ENCODE measurements at regions not wholly inside any gene's neighbourhood (a gene's known extent, or its start where the extent isn't known, plus 50 kb on each side); places are given as distances from the start of the nearest gene placed in this dataset.

- BruUV-seq (replicated peaks): no TSS peak
- FAIRE-seq (no peak), DNase-seq (ENCODE audit: extremely low read depth in 1 of 4, low spot score in 3 of 4) (no peak), ATAC-seq (no peak)
- H3K36me3 ChIP-seq (ENCODE audit: control insufficient read depth, insufficient read depth, low read length): no peaks in the 10 kb centered on the region
- H2AFZ ChIP-seq (ENCODE audit: low read depth, low read length): no peak overlapping the region
- no peak overlapping the region for H3K4me3 ChIP-seq
- H3K27me3 ChIP-seq (ENCODE audit: control insufficient read depth in 2 of 2, insufficient read depth in 2 of 2, low read length in 2 of 2): peaks cover 23 to 26% of the 10 kb centered on the region in 2 experiments; a peak in 4 of 5 replicates
- no peak overlapping the region for H3K27ac ChIP-seq (ENCODE audit: extremely low read depth, low read depth, low read length)
- intact Hi-C loops (cut with micrococcal nuclease): no loop called here
- H3K9me1 ChIP-seq (ENCODE audit: control insufficient read depth, insufficient read depth, low read length): no peaks in the 10 kb centered on the region
- no peaks in the 10 kb centered on the region for H4K20me1 ChIP-seq (replicated peaks; ENCODE audit: control insufficient read depth, insufficient read depth, low read length)
- H3K4me1 ChIP-seq (replicated peaks in 1 of 2; ENCODE audit: control insufficient read depth in 2 of 2, insufficient read depth in 2 of 2, low read length in 2 of 2): no peaks in the 10 kb centered on the region
- in situ Hi-C loops (cut with MboI): no loop called here
- H3K4me2 ChIP-seq (ENCODE audit: insufficient read depth, low read length): no peak overlapping the region
- ChIA-PET CTCF (ENCODE audit: low intra/inter-chr PET ratio) (no interaction called here), POLR2A (interaction anchor here (1.0 kb wide), 1 partner anchor 8 kb away, joined by 4 read pairs; no protein-coding TSS in a partner anchor)
- 0% methylated on average over 11 of the region's 11 CpGs for WGBS (ENCODE audit: insufficient coverage, low coverage, missing lambda C conversion rate)
- H3K9ac ChIP-seq (ENCODE audit: insufficient read depth in 1 of 2, low read depth in 2 of 2, low read length in 2 of 2): no peak overlapping the region
- H3K79me2 ChIP-seq (ENCODE audit: control insufficient read depth, insufficient read depth, low read length): no peaks in the 10 kb centered on the region
- H3K9me3 ChIP-seq (replicated peaks; ENCODE audit: control insufficient read depth, insufficient read depth, low read depth, low read length): no peaks in the 10 kb centered on the region
- TF ChIP-seq ZNF655 (CRISPR knock-in tag; IDR thresholded peaks at IDR 0.05) (no peak), ZBTB26 (CRISPR knock-in tag; IDR thresholded peaks at IDR 0.05) (no peak), ZFP91 (CRISPR knock-in tag; IDR thresholded peaks at IDR 0.05) (no peak), SP1 (CRISPR knock-in tag; IDR thresholded peaks at IDR 0.05) (no peak), ZNF318 (IDR thresholded peaks at IDR 0.05; ENCODE audit: borderline replicate concordance in 1 of 2, low read depth in 1 of 2) (no peak), SMARCB1 (IDR thresholded peaks at IDR 0.05; ENCODE audit: insufficient read length, low read depth) (no peak), DPF2 (IDR thresholded peaks at IDR 0.05) (no peak), FOXK1 (CRISPR knock-in tag; IDR thresholded peaks at IDR 0.05; ENCODE audit: borderline replicate concordance) (no peak)
Observed at GRCh38 chr11:33559567-33559966, 141.1 kb downstream of the C11orf91 start.

All from K562 (cell line).